GM23338 (cell line): ENCODE measurements at regions not wholly inside any gene's neighbourhood (a gene's known extent, or its start where the extent isn't known, plus 50 kb on each side); places are given as distances from the start of the nearest gene placed in this dataset.

ENCODE experiments used
- CREB1 ChIP-seq: fragments of 250-450 bp; sonication (Bioruptor Pico); IDR thresholded peaks from 2 replicates; pipeline ENCODE4 v1.5.0; 2020; ENCODE audit warnings: low read depth, mild to moderate bottlenecking, moderate library complexity
- EZH2phosphoT487 ChIP-seq: fragments of 200-600 bp; sonication (generic); IDR thresholded peaks from one replicate; pipeline ENCODE4 v1.8.1; 2018; ENCODE audit warnings: antibody characterized with exemption; ENCODE audit not compliant: unreplicated experiment

DNA sequence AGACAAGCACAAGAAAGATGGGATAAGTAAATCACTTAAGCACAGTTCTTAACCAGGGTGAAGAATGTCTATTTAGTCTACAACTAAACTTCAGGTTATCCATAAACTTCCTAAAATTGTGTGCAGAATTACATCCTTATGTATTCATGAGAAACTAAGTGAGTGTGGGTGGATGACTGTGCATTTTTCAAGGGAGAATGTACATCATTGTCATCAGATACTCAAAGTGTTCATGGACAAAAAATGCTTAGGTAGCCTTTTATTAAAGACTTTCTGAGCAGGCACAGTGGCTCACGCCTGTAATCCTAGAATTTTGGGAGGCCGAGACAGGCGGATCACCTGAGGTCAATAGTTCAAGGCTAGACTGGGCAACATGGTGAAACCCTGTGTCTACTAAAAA, 2023.8 kb downstream of the LRRC4C start:
- no peak for TF ChIP-seq CREB1 (CRISPR knock-in tag)
- no peak for TF ChIP-seq EZH2phosphoT487
